Type B pancreatic cell (in vitro differentiated cells): ENCODE measurements at regions not wholly inside any gene's neighbourhood (a gene's known extent, or its start where the extent isn't known, plus 50 kb on each side); places are given as distances from the start of the nearest gene placed in this dataset.
"Not testable (repeated sequence)": the region's sequence is repeated elsewhere in the genome, so short reads cannot be mapped to it uniquely, and the experiment has no call there.

Experiments used
- DNase-seq: peaks from one replicate; pipeline ENCODE4 v3.0.0; 2021; ENCODE audit warnings: mixed read lengths; ENCODE audit not compliant: unreplicated experiment; ENCODE audit errors: extremely low spot score
- H3K27ac Mint-ChIP-seq: 2 replicates; pipeline ENCODE4 v1.8.0; 2021; ENCODE audit warnings: mild to moderate bottlenecking, mixed read lengths
- H3K27me3 Mint-ChIP-seq: 2 replicates; pipeline ENCODE4 v1.8.0; 2021; ENCODE audit warnings: mixed read lengths
- H3K36me3 Mint-ChIP-seq: 2 replicates; pipeline ENCODE4 v1.8.0; 2021; ENCODE audit warnings: mixed read lengths
- H3K4me1 Mint-ChIP-seq: one replicate; pipeline ENCODE4 v1.8.0; 2021; ENCODE audit warnings: mixed read lengths; ENCODE audit not compliant: unreplicated experiment
- H3K4me3 Mint-ChIP-seq: 2 replicates; pipeline ENCODE4 v1.8.0; 2021; ENCODE audit warnings: mild to moderate bottlenecking, mixed read lengths
- H3K9me3 Mint-ChIP-seq: 2 replicates; pipeline ENCODE4 v1.8.0; 2021; ENCODE audit warnings: mixed read lengths
- TF ChIP-seq, protein P1 (sequence below): fragments of 200-600 bp; sonication (generic); conservative IDR thresholded peaks from 2 replicates; pipeline ENCODE4 v1.5.0; 2021; ENCODE audit warnings: antibody characterized with exemption, mild to moderate bottlenecking

GRCh38 chr7:110417611-110418010 lies 673.3 kb upstream of the LRRN3 start:
- no peak overlapping the region for H3K27ac Mint-ChIP-seq
- H3K4me1 Mint-ChIP-seq, result peaks cover 13% of the 10 kb centered on the region
- H3K9me3 Mint-ChIP-seq, result peaks cover 5% of the 10 kb centered on the region

DNA sequence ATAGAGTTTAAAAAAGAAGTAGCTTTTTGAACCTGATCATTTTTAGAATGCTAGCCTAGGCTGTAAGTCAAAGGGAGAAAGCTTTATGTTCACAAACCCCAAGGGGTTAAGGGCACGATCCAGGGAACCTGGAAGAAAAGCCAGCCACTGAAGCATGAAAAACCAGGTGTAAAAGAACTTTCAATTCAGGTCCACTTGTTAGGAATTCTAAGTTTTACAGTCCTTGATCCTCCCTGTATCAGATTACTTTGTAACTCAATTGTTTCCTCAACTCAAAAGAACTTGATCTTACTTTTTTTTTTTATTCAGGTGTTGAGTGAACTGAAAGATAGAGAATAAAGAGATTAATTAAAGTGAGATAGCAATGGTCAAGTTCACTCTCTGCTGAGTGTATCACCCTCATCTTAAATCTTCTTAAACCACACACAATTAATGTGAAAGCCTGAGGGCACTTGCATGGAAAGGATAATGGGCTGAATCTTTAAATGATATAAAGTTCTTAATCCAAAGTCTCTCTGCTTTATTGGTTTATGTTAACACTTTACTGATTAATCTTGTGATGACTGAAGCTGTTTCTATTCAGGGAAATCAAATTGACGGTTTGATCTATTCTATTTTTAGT lies 672.2 kb upstream of the LRRN3 start:
- H3K36me3 Mint-ChIP-seq, result no peaks in the 10 kb centered on the region
- no peak overlapping the region for H3K4me3 Mint-ChIP-seq
- no peak for DNase-seq
- H3K9me3 Mint-ChIP-seq, result peaks cover 4% of the 10 kb centered on the region
- TF ChIP-seq, protein P1, sequence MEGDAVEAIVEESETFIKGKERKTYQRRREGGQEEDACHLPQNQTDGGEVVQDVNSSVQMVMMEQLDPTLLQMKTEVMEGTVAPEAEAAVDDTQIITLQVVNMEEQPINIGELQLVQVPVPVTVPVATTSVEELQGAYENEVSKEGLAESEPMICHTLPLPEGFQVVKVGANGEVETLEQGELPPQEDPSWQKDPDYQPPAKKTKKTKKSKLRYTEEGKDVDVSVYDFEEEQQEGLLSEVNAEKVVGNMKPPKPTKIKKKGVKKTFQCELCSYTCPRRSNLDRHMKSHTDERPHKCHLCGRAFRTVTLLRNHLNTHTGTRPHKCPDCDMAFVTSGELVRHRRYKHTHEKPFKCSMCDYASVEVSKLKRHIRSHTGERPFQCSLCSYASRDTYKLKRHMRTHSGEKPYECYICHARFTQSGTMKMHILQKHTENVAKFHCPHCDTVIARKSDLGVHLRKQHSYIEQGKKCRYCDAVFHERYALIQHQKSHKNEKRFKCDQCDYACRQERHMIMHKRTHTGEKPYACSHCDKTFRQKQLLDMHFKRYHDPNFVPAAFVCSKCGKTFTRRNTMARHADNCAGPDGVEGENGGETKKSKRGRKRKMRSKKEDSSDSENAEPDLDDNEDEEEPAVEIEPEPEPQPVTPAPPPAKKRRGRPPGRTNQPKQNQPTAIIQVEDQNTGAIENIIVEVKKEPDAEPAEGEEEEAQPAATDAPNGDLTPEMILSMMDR, result no peak
- H3K27ac Mint-ChIP-seq, result no peak overlapping the region
- no peaks in the 10 kb centered on the region for H3K27me3 Mint-ChIP-seq
- H3K4me1 Mint-ChIP-seq, result peaks cover 10% of the 10 kb centered on the region

More at GRCh38 chr7:110417611-110418010, 673.3 kb upstream of the LRRN3 start:
- TF ChIP-seq, protein P1, result no peak
- no peak for DNase-seq
- no peaks in the 10 kb centered on the region for H3K27me3 Mint-ChIP-seq
- no peaks in the 10 kb centered on the region for H3K36me3 Mint-ChIP-seq
- no peak overlapping the region for H3K4me3 Mint-ChIP-seq

DNA sequence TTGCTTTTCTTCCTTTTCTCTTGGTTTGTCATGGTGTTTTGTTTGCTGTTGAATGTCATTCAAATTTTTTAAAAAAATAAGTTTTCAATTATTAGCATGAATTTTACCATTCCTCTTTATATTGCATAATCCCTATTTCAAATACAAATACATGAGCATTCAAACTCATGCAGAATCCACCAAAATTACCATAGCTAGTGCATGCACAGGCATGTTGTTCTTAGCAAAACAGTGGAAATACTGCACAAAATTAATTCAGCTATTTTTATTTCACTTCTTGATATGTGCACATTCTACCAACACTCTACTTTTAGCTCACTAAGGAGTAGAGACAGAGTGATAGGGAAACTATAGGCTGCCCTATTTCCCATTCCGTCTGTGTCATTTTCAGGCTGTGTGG lies 670.1 kb upstream of the LRRN3 start:
- Mint-ChIP-seq H3K4me3 (no peak overlapping the region), H3K27ac (no peak overlapping the region)

DNA sequence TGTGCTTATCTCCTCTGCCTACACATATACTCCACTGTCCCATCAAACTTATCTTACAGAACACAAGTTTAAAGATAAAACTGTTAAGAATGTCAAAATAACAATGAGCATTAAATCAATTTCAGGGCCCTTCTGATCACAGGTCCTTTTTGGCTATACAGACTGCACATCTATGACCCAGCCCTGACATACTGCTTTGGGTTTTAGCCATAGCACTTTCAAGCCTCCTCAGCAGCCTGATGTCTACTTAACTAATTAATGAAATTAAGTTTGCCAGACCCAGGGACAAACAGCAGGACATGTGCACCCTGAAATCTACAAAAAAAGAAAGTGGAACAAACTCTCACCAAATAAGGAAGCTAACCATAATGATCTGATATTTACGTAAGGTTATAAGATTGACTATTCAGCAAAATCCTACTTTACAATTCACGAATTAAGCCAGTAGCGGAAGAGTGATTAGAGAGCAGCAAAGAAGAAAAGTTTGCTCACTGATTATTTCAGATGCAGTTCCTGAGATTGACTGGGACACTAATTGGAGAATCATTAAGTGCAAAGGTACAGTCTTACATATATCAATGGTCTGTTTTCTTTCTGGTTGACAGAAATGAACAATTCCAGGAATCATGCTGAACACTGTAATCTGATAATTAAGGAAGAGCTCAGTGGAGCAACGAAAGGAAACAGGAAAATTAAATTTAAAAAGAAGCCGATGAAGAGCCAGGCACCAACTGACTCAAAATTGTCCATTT lies 669.3 kb upstream of the LRRN3 start:
- peaks cover 6% of the 10 kb centered on the region for H3K4me1 Mint-ChIP-seq
- TF ChIP-seq, protein P1, result no peak
- DNase-seq, result no peak
- no peaks in the 10 kb centered on the region for H3K9me3 Mint-ChIP-seq
- no peak overlapping the region for H3K4me3 Mint-ChIP-seq
- H3K27me3 Mint-ChIP-seq, result no peaks in the 10 kb centered on the region
- H3K27ac Mint-ChIP-seq, result no peak overlapping the region
- H3K36me3 Mint-ChIP-seq, result no peaks in the 10 kb centered on the region

More for the DNA sequence above, 670.1 kb upstream of the LRRN3 start:
- peaks cover 6% of the 10 kb centered on the region for H3K4me1 Mint-ChIP-seq
- H3K36me3 Mint-ChIP-seq, result no peaks in the 10 kb centered on the region
- no peaks in the 10 kb centered on the region for H3K27me3 Mint-ChIP-seq
- H3K9me3 Mint-ChIP-seq, result no peaks in the 10 kb centered on the region
- DNase-seq, result no peak
- TF ChIP-seq, protein P1, result no peak

GRCh38 chr7:110432061-110432553 lies 658.8 kb upstream of the LRRN3 start:
- Mint-ChIP-seq H3K4me3 (no peak overlapping the region), H3K27ac (no peak overlapping the region), H3K36me3 (peaks cover 3% of the 10 kb centered on the region), H3K4me1 (no peaks in the 10 kb centered on the region), H3K9me3 (no peaks in the 10 kb centered on the region), H3K27me3 (no peaks in the 10 kb centered on the region)
- DNase-seq, result no peak
- TF ChIP-seq, protein P1, result no peak

DNA sequence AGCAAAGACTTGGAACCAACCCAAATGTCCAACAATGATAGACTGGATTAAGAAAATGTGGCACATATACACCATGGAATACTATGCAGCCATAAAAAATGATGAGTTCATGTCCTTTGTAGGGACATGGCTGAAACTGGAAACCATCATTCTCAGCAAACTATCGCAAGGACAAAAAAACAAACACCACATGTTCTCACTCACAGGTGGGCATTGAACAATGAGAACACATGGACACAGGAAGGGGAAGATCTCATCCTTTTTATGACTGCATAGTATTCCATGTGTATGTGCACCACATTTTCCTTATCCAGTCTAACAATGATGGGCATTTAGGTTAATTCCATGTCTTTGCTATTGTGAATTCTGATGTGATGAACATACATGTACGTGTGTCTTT lies 652.0 kb upstream of the LRRN3 start:
- not testable (repeated sequence) for DNase-seq, H3K36me3 Mint-ChIP-seq, H3K9me3 Mint-ChIP-seq, H3K27ac Mint-ChIP-seq, H3K4me3 Mint-ChIP-seq, H3K27me3 Mint-ChIP-seq, H3K4me1 Mint-ChIP-seq
